Smooth muscle cell (in vitro differentiated cells): ENCODE measurements at regions not wholly inside any gene's neighbourhood (a gene's known extent, or its start where the extent isn't known, plus 50 kb on each side); places are given as distances from the start of the nearest gene placed in this dataset.

ENCODE experiments used
- DNase-seq: peaks from one replicate; lab custom pipeline; 2025; ENCODE audit not compliant: unreplicated experiment; lab: John Stamatoyannopoulos, UW
- H2AFZ ChIP-seq: fragments of 200-600 bp; sonication (generic); 2 replicates; pipeline ENCODE4 v1.6.0; 2016; ENCODE audit warnings: antibody characterized with exemption, low read depth, mild to moderate bottlenecking
- H3F3A ChIP-seq: fragments of 200-600 bp; sonication (generic); 2 replicates; pipeline ENCODE4 v1.6.0; 2017; ENCODE audit warnings: antibody characterized with exemption, low read depth
- H3K27ac ChIP-seq: fragments of 200-600 bp; sonication (generic); 2 replicates; pipeline ENCODE4 v1.5.1; 2016; ENCODE audit warnings: low read depth, mild to moderate bottlenecking
- H3K27me3 ChIP-seq: fragments of 200-600 bp; sonication (generic); 2 replicates; pipeline ENCODE4 v1.6.1; 2016; ENCODE audit warnings: low read depth, mild to moderate bottlenecking
- H3K36me3 ChIP-seq: fragments of 200-600 bp; sonication (generic); 2 replicates; pipeline ENCODE4 v1.5.1; 2016; ENCODE audit warnings: low read depth
- H3K4me1 ChIP-seq: fragments of 200-600 bp; sonication (generic); 2 replicates; pipeline ENCODE4 v1.5.1; 2016; ENCODE audit warnings: low read depth
- H3K4me2 ChIP-seq: fragments of 200-600 bp; sonication (generic); 2 replicates; pipeline ENCODE4 v1.6.0; 2016; ENCODE audit warnings: mild to moderate bottlenecking
- H3K4me3 ChIP-seq: fragments of 200-600 bp; sonication (generic); 2 replicates; pipeline ENCODE4 v1.5.1; 2016; ENCODE audit warnings: mild to moderate bottlenecking
- H3K79me2 ChIP-seq: fragments of 200-600 bp; sonication (generic); 2 replicates; pipeline ENCODE4 v1.6.0; 2016; ENCODE audit warnings: low read depth, mild to moderate bottlenecking
- H3K9ac ChIP-seq: fragments of 200-600 bp; sonication (generic); 2 replicates; pipeline ENCODE4 v1.6.0; 2016; ENCODE audit warnings: low read depth
- H3K9me3 ChIP-seq: fragments of 200-600 bp; sonication (generic); replicated peaks from 2 replicates; pipeline ENCODE4 v1.5.1; 2016; ENCODE audit warnings: low read depth
- H4K20me1 ChIP-seq: fragments of 200-600 bp; sonication (generic); 2 replicates; pipeline ENCODE4 v1.6.0; 2016; ENCODE audit warnings: low read depth
- CTCF ChIP-seq: fragments of 200-600 bp; sonication (generic); IDR thresholded peaks from 2 replicates; pipeline ENCODE4 v1.5.1; 2017; ENCODE audit warnings: borderline replicate concordance, mild to moderate bottlenecking, antibody characterized with exemption; ENCODE audit not compliant: insufficient read depth, poor library complexity, severe bottlenecking
- WGBS: methylation state at CpG from one replicate; pipeline ENCODE4 v1.1.7; 2016; ENCODE audit warnings: low lambda C conversion rate; 5-methylcytosine and 5-hydroxymethylcytosine counted together

GRCh38 chr6:3584606-3585005, 127.8 kb upstream of the SLC22A23 start:
- Histone ChIP-seq H2AFZ (no peak overlapping the region), H3K27me3 (peaks cover 8% of the 10 kb centered on the region), H3K4me1 (peaks cover under 1% of the 10 kb centered on the region), H3K27ac (no peak overlapping the region), H3K9ac (no peak overlapping the region), H3K79me2 (no peaks in the 10 kb centered on the region), H3K4me2 (no peak overlapping the region), H3K9me3 (no peaks in the 10 kb centered on the region), H3K36me3 (no peaks in the 10 kb centered on the region), H3K4me3 (no peak overlapping the region), H4K20me1 (no peaks in the 10 kb centered on the region), H3F3A (no peaks in the 10 kb centered on the region)
- DNase-seq = no peak
- 83% methylated on average over 4 of the region's 4 CpGs for WGBS
- no peak for TF ChIP-seq CTCF

GRCh38 chr6:3581469-3581868, 124.6 kb upstream of the SLC22A23 start:
- H2AFZ ChIP-seq = no peak overlapping the region
- H3F3A ChIP-seq = no peaks in the 10 kb centered on the region
- no peak for DNase-seq
- WGBS = 98% methylated on average over 3 of the region's 3 CpGs
- no peak for TF ChIP-seq CTCF
- H3K36me3 ChIP-seq = no peaks in the 10 kb centered on the region
- H3K4me2 ChIP-seq = no peak overlapping the region
- peaks cover 8% of the 10 kb centered on the region for H3K27me3 ChIP-seq
- H3K79me2 ChIP-seq = no peaks in the 10 kb centered on the region
- no peaks in the 10 kb centered on the region for H3K9me3 ChIP-seq
- H3K4me3 ChIP-seq = no peak overlapping the region
- no peak overlapping the region for H3K27ac ChIP-seq
- H3K9ac ChIP-seq = no peak overlapping the region
- peaks cover 2% of the 10 kb centered on the region for H3K4me1 ChIP-seq
- no peaks in the 10 kb centered on the region for H4K20me1 ChIP-seq

GRCh38 chr6:3579652-3580175, 122.9 kb upstream of the SLC22A23 start:
- no peaks in the 10 kb centered on the region for H4K20me1 ChIP-seq
- no peak overlapping the region for H3K4me2 ChIP-seq
- no peak overlapping the region for H2AFZ ChIP-seq
- no peak for TF ChIP-seq CTCF
- peaks cover 2% of the 10 kb centered on the region for H3K4me1 ChIP-seq
- no peaks in the 10 kb centered on the region for H3K9me3 ChIP-seq
- H3K27ac ChIP-seq = no peak overlapping the region
- WGBS = 81% methylated on average over 13 of the region's 13 CpGs
- no peaks in the 10 kb centered on the region for H3K36me3 ChIP-seq
- no peaks in the 10 kb centered on the region for H3K79me2 ChIP-seq
- H3K27me3 ChIP-seq = peaks cover 8% of the 10 kb centered on the region
- no peaks in the 10 kb centered on the region for H3F3A ChIP-seq
- DNase-seq = no peak
- H3K9ac ChIP-seq = no peak overlapping the region
- H3K4me3 ChIP-seq = no peak overlapping the region

- Histone ChIP-seq H3K36me3 (no peaks in the 10 kb centered on the region), H3F3A (no peaks in the 10 kb centered on the region), H3K27ac (no peak overlapping the region), H3K79me2 (no peaks in the 10 kb centered on the region), H3K9ac (no peak overlapping the region), H3K4me2 (no peak overlapping the region), H3K27me3 (peaks cover 8% of the 10 kb centered on the region), H3K4me1 (peaks cover 2% of the 10 kb centered on the region), H4K20me1 (no peaks in the 10 kb centered on the region), H3K9me3 (no peaks in the 10 kb centered on the region), H2AFZ (no peak overlapping the region), H3K4me3 (no peak overlapping the region)
- WGBS = 86% methylated on average over 4 of the region's 4 CpGs
- no peak for TF ChIP-seq CTCF
- DNase-seq = no peak
Measured at GRCh38 chr6:3578981-3579380, 122.1 kb upstream of the SLC22A23 start.
